Liver (tissue), 8 donors: ENCODE measurements at regions not wholly inside any gene's neighbourhood (a gene's known extent, or its start where the extent isn't known, plus 50 kb on each side); places are given as distances from the start of the nearest gene placed in this dataset.

Experiments used
- DNase-seq: peaks from one replicate; pipeline ENCODE4 v3.0.0-alpha.2; 2017; ENCODE audit warnings: low spot score
- H3K27ac ChIP-seq, 2 donors: one replicate each; pipeline ENCODE4 v1.7.0; 2013; ENCODE audit warnings: inconsistent platforms in 2 of 2, low read length in 2 of 2, control low read depth in 1 of 2, low read depth in 1 of 2, mild to moderate bottlenecking in 1 of 2
- H3K27me3 ChIP-seq, 4 donors: one replicate each; pipeline versions ENCODE4 v1.6.1 to v1.7.0; 2013; ENCODE audit warnings: low read length in 3 of 4, inconsistent platforms in 1 of 4, mild to moderate bottlenecking in 1 of 4, moderate library complexity in 1 of 4; ENCODE audit not compliant: control insufficient read depth in 4 of 4, insufficient read depth in 4 of 4
- H3K36me3 ChIP-seq, 4 donors: one replicate each; pipeline versions ENCODE4 v1.6.1 to v1.7.0; 2013; ENCODE audit warnings: low read length in 3 of 4, mild to moderate bottlenecking in 3 of 4, low read depth in 1 of 4, moderate library complexity in 1 of 4; ENCODE audit not compliant: control insufficient read depth in 4 of 4, insufficient read depth in 3 of 4
- H3K4me1 ChIP-seq, 4 donors: one replicate each; pipeline versions ENCODE4 v1.6.1 to v1.7.0; 2013; ENCODE audit warnings: low read length in 3 of 4, mild to moderate bottlenecking in 3 of 4, moderate library complexity in 1 of 4; ENCODE audit not compliant: control insufficient read depth in 4 of 4, insufficient read depth in 4 of 4
- H3K4me3 ChIP-seq, 3 donors: one replicate each; pipeline versions ENCODE4 v1.6.1 to v1.7.0; 2013; ENCODE audit warnings: low read length in 3 of 3, control low read depth in 1 of 3, low read depth in 1 of 3, mild to moderate bottlenecking in 1 of 3
- H3K9ac ChIP-seq, 2 donors: one replicate each; pipeline ENCODE4 v1.7.0; 2013; ENCODE audit warnings: low read length in 2 of 2, mild to moderate bottlenecking in 2 of 2, moderate library complexity in 2 of 2, control low read depth in 1 of 2, low read depth in 1 of 2
- H3K9me3 ChIP-seq, 4 donors: one replicate each; pipeline versions ENCODE4 v1.6.1 to v1.7.0; 2013; ENCODE audit warnings: low read length in 3 of 4; ENCODE audit not compliant: control insufficient read depth in 4 of 4
- EGR1 ChIP-seq, 2 donors: IDR thresholded peaks; 2 replicates each; pipeline ENCODE4 v1.6.1; 2016 to 2018; ENCODE audit warnings: antibody characterized with exemption in 2 of 2, low read depth in 2 of 2
- FOXA2 ChIP-seq: IDR thresholded peaks from 2 replicates; pipeline ENCODE4 v1.6.1; 2016; ENCODE audit warnings: antibody characterized with exemption
- GABPA ChIP-seq, 2 donors: IDR thresholded peaks in 1 of 2; conservative IDR thresholded peaks in 1 of 2; 2 replicates each; pipeline ENCODE4 v1.6.1; 2016; ENCODE audit warnings: antibody characterized with exemption in 2 of 2, mild to moderate bottlenecking in 1 of 2, moderate library complexity in 1 of 2
- HNF4A ChIP-seq, 2 donors: conservative IDR thresholded peaks; 2 replicates each; pipeline ENCODE4 v1.6.1; 2016; ENCODE audit warnings: antibody characterized with exemption in 2 of 2, mild to moderate bottlenecking in 2 of 2
- HNF4G ChIP-seq: IDR thresholded peaks from 2 replicates; pipeline ENCODE4 v1.6.1; 2016; ENCODE audit warnings: antibody characterized with exemption
- JUND ChIP-seq, 2 donors: IDR thresholded peaks; 2 replicates each; pipeline ENCODE4 v1.6.1; 2016; ENCODE audit warnings: antibody characterized with exemption in 2 of 2
- NR2F2 ChIP-seq: IDR thresholded peaks from 2 replicates; pipeline ENCODE4 v1.6.1; 2016; ENCODE audit warnings: antibody characterized with exemption
- RAD21 ChIP-seq, 2 donors: IDR thresholded peaks; 2 replicates each; pipeline ENCODE4 v1.6.1; 2016; ENCODE audit warnings: antibody characterized with exemption in 2 of 2, mild to moderate bottlenecking in 2 of 2
- RXRA ChIP-seq, 2 donors: IDR thresholded peaks; 2 replicates each; pipeline ENCODE4 v1.6.1; 2017 to 2018; ENCODE audit warnings: antibody characterized with exemption in 2 of 2, mild to moderate bottlenecking in 1 of 2
- SP1 ChIP-seq: IDR thresholded peaks from 2 replicates; pipeline ENCODE4 v1.6.1; 2018; ENCODE audit warnings: antibody characterized with exemption, mild to moderate bottlenecking
- TAF1 ChIP-seq: conservative IDR thresholded peaks from 2 replicates; pipeline ENCODE4 v1.6.1; 2016; ENCODE audit warnings: antibody characterized with exemption, mild to moderate bottlenecking
- YY1 ChIP-seq: IDR thresholded peaks from 2 replicates; pipeline ENCODE4 v1.6.1; 2016; ENCODE audit warnings: antibody characterized with exemption, mild to moderate bottlenecking
- WGBS: extraction: QIAGEN DNeasy Blood & Tissue Kit; methylation state at CpG from one replicate; pipeline ENCODE4 v1.1.7; 2013; 5-methylcytosine and 5-hydroxymethylcytosine counted together
- TF ChIP-seq, protein P1 (sequence below): IDR thresholded peaks from 2 replicates; pipeline ENCODE4 v1.6.1; 2016; ENCODE audit warnings: antibody characterized with exemption
- TF ChIP-seq, protein P2 (sequence below): IDR thresholded peaks from 2 replicates; pipeline ENCODE4 v1.6.1; 2016; ENCODE audit warnings: antibody characterized with exemption, mild to moderate bottlenecking
- TF ChIP-seq, protein P3 (sequence below): IDR thresholded peaks from 2 replicates; pipeline ENCODE4 v1.6.1; 2016; ENCODE audit warnings: antibody characterized with exemption
- TF ChIP-seq, protein P4 (sequence below): IDR thresholded peaks from 2 replicates; pipeline ENCODE4 v1.6.1; 2016; ENCODE audit warnings: antibody characterized with exemption
- TF ChIP-seq, protein P5 (sequence below): fragments of 150-350 bp; IDR thresholded peaks from 2 replicates; pipeline ENCODE4 v1.5.1; 2017; ENCODE audit warnings: improper control_type of control experiment, low read depth, low read length; ENCODE audit not compliant: missing input control
- donor health status: healthy.
- donor health status: healthy.
- donor health status: healthy.
- donor health status: healthy.
- donor health status: healthy.

DNA sequence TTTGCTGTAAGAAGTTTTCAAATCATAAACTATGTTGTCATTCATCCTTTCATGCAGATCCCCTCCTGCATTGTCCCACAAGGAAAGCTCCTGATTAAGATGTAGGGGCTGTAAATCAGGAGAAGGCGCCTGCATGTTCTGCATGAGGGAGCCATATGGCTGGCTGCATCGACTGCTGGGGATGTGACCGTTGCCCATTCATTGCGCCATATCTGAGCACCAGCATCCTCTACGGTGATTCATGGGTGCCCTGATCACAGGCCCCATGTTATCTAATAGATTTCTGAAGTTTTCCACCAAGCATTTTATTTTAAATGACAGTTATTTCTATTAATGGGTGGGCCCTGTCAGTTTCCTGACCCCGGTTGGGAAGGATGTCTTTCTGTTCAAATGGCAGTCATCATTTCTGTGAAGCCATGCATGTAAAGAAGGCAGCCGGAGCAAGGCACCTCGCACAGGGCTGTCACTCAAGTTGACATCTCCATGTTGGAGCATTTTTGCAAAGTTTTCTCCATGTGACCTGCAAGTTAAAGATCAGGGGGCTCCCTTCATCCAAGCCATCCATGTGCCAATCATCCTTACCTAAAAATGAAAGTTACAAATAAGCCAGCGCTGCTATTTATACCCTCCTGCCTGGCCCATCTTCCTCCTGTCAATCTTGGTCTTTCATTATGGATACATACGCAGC is 128.8 kb downstream of the TEX36 start:
- WGBS = 86% methylated on average over 10 of the region's 10 CpGs
- no peak overlapping the region for H3K9ac ChIP-seq
- H3K9me3 ChIP-seq = peaks cover 2 to 10% (median 6%) of the 10 kb centered on the region in 4 donors
- no peak for DNase-seq
- H3K27me3 ChIP-seq = peaks cover 0 to 4% (median 1%) of the 10 kb centered on the region in 4 donors
- TF ChIP-seq EGR1 (IDR thresholded peaks at IDR 0.05; ENCODE audit: low read depth in 2 of 2) (no peak), RAD21 (IDR thresholded peaks at IDR 0.05) (no peak), TAF1 (no peak), YY1 (no peak), GABPA (IDR thresholded peaks at IDR 0.05 in 1 of 2, conservative IDR thresholded peaks at IDR 0.05 in 1 of 2) (no peak), SP1 (no peak), HNF4A (conservative IDR thresholded peaks at IDR 0.05) (no peak), FOXA2 (no peak), HNF4G (no peak), NR2F2 (no peak), JUND (IDR thresholded peaks at IDR 0.05) (no peak), RXRA (IDR thresholded peaks at IDR 0.05) (no peak)
- TF ChIP-seq, protein P1, sequence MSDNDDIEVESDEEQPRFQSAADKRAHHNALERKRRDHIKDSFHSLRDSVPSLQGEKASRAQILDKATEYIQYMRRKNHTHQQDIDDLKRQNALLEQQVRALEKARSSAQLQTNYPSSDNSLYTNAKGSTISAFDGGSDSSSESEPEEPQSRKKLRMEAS = no peak
- TF ChIP-seq, protein P2, sequence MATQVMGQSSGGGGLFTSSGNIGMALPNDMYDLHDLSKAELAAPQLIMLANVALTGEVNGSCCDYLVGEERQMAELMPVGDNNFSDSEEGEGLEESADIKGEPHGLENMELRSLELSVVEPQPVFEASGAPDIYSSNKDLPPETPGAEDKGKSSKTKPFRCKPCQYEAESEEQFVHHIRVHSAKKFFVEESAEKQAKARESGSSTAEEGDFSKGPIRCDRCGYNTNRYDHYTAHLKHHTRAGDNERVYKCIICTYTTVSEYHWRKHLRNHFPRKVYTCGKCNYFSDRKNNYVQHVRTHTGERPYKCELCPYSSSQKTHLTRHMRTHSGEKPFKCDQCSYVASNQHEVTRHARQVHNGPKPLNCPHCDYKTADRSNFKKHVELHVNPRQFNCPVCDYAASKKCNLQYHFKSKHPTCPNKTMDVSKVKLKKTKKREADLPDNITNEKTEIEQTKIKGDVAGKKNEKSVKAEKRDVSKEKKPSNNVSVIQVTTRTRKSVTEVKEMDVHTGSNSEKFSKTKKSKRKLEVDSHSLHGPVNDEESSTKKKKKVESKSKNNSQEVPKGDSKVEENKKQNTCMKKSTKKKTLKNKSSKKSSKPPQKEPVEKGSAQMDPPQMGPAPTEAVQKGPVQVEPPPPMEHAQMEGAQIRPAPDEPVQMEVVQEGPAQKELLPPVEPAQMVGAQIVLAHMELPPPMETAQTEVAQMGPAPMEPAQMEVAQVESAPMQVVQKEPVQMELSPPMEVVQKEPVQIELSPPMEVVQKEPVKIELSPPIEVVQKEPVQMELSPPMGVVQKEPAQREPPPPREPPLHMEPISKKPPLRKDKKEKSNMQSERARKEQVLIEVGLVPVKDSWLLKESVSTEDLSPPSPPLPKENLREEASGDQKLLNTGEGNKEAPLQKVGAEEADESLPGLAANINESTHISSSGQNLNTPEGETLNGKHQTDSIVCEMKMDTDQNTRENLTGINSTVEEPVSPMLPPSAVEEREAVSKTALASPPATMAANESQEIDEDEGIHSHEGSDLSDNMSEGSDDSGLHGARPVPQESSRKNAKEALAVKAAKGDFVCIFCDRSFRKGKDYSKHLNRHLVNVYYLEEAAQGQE = no peak
- TF ChIP-seq, protein P3, sequence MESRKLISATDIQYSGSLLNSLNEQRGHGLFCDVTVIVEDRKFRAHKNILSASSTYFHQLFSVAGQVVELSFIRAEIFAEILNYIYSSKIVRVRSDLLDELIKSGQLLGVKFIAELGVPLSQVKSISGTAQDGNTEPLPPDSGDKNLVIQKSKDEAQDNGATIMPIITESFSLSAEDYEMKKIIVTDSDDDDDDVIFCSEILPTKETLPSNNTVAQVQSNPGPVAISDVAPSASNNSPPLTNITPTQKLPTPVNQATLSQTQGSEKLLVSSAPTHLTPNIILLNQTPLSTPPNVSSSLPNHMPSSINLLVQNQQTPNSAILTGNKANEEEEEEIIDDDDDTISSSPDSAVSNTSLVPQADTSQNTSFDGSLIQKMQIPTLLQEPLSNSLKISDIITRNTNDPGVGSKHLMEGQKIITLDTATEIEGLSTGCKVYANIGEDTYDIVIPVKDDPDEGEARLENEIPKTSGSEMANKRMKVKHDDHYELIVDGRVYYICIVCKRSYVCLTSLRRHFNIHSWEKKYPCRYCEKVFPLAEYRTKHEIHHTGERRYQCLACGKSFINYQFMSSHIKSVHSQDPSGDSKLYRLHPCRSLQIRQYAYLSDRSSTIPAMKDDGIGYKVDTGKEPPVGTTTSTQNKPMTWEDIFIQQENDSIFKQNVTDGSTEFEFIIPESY = no peak
- TF ChIP-seq, protein P4, sequence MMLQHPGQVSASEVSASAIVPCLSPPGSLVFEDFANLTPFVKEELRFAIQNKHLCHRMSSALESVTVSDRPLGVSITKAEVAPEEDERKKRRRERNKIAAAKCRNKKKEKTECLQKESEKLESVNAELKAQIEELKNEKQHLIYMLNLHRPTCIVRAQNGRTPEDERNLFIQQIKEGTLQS = no peak
- TF ChIP-seq, protein P5, sequence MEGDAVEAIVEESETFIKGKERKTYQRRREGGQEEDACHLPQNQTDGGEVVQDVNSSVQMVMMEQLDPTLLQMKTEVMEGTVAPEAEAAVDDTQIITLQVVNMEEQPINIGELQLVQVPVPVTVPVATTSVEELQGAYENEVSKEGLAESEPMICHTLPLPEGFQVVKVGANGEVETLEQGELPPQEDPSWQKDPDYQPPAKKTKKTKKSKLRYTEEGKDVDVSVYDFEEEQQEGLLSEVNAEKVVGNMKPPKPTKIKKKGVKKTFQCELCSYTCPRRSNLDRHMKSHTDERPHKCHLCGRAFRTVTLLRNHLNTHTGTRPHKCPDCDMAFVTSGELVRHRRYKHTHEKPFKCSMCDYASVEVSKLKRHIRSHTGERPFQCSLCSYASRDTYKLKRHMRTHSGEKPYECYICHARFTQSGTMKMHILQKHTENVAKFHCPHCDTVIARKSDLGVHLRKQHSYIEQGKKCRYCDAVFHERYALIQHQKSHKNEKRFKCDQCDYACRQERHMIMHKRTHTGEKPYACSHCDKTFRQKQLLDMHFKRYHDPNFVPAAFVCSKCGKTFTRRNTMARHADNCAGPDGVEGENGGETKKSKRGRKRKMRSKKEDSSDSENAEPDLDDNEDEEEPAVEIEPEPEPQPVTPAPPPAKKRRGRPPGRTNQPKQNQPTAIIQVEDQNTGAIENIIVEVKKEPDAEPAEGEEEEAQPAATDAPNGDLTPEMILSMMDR = no peak
- no peaks in the 10 kb centered on the region for H3K36me3 ChIP-seq
- no peak overlapping the region for H3K27ac ChIP-seq
- H3K4me3 ChIP-seq = no peak overlapping the region
- H3K4me1 ChIP-seq = no peaks in the 10 kb centered on the region
